Fibroblast of the aortic adventitia (primary cell): ENCODE measurements at regions not wholly inside any gene's neighbourhood (a gene's known extent, or its start where the extent isn't known, plus 50 kb on each side); places are given as distances from the start of the nearest gene placed in this dataset.

Experiments used
- DNase-seq: peaks from one replicate; pipeline ENCODE4 v3.0.0-alpha.2; 2010; ENCODE audit warnings: low read depth
- H3K4me3 ChIP-seq: 2 replicates; pipeline ENCODE4 v1.5.1; 2011; ENCODE audit warnings: low read depth, mild to moderate bottlenecking, control low read depth, low read length, moderate library complexity
- CTCF ChIP-seq: IDR thresholded peaks from 2 replicates; pipeline ENCODE4 v1.5.1; 2011; ENCODE audit warnings: mild to moderate bottlenecking, low read length, control low read depth, inconsistent platforms; ENCODE audit not compliant: insufficient read depth

DNA sequence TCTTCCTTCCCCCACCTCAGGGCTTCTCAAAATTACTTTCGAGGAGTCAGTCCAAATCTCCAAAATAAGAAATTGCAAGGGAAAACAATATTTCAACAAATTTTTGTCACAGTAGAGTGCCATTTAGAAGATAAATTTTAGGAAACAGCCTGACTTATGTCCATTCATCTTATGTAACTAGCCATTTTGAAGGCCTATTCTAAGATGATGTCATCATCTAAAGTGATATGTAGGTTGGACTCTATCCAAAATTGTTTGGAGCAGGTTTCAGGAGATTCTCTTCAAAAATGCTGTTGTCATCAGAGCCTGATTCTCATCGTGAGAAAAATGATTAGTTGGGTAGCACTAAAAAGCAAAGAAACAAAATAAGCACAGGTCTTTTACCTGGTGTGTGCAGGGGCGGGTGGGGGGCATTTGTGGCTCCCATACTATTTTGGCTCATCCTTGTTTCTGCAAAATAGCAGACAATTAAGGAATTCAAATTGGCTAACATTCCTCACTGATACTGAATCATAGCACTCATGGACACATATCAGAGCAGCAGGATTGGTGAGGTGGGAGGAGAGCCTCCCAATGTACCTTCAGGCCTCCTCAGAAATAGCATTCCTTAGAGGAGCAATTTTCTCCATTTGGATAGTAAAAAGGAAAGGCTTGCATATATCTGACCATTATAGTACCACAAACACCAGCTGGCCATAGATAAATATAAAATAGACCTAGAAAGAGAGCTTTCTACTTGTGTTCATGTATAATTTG lies 360.9 kb upstream of the NAV3 start:
- H3K4me3 ChIP-seq, result no peak overlapping the region
- TF ChIP-seq CTCF, result no peak
- no peak for DNase-seq

DNA sequence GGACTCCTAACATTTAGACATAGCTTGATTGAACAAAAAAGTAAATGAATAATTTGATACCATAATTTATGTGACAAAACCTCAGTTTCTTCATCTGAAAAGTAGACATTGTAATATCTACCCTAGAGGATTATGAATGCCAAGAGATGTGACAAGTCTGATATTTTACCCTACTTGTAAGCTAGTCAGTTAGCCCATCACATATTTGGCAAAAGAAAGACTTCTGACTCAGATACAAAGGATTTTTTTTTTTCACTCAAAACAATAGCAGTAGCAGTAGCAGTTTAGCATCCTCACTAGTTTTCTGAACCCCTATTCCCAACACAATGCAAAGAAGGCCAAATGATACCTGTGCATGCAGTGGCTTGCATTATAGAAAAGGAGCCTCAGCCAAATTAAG lies 377.3 kb upstream of the E2F7 start:
- TF ChIP-seq CTCF, result no peak
- DNase-seq, result peak; percentile 42
- no peak overlapping the region for H3K4me3 ChIP-seq

DNA sequence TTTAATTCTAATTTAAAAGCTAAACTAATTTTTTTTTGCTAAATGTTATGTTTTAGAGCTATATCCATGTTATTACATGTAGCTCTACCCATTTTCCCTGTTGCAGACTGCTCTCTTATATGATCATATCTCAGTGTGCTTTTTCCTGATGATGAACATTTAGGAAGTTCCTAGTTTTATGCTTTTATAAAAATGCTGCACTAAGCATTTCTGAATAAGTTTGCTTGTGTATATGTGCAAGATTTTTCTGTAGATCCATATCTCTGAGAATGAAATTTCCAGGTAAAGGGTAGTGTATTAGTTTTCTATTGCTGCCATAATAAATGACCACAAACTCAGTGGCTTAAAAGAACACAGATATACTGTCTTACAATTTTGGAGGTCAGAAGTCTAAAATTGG lies 374.4 kb upstream of the E2F7 start:
- no peak overlapping the region for H3K4me3 ChIP-seq
- no peak for TF ChIP-seq CTCF
- no peak for DNase-seq

GRCh38 chr12:77438644-77439043 lies 373.3 kb upstream of the E2F7 start:
- no peak for DNase-seq
- no peak for TF ChIP-seq CTCF

GRCh38 chr12:77437206-77437605 lies 371.8 kb upstream of the E2F7 start:
- no peak for TF ChIP-seq CTCF
- H3K4me3 ChIP-seq, result no peak overlapping the region
- no peak for DNase-seq

More at GRCh38 chr12:77438644-77439043, 373.3 kb upstream of the E2F7 start:
- no peak overlapping the region for H3K4me3 ChIP-seq

- no peak overlapping the region for H3K4me3 ChIP-seq
- no peak for TF ChIP-seq CTCF
- no peak for DNase-seq
These were observed 370.2 kb upstream of the E2F7 start for GRCh38 chr12:77435446-77436091.
